T-helper 9 cell (primary cell): ENCODE measurements at regions not wholly inside any gene's neighbourhood (a gene's known extent, or its start where the extent isn't known, plus 50 kb on each side); places are given as distances from the start of the nearest gene placed in this dataset.
"Not testable (repeated sequence)": the region's sequence is repeated elsewhere in the genome, so short reads cannot be mapped to it uniquely, and the experiment has no call there.

Source experiments
- DNase-seq: peaks from one replicate; pipeline ENCODE4 v3.0.0-alpha.2; 2020

GRCh38 chr1:198986442-198986841 lies 347.6 kb downstream of the PTPRC start:
- DNase-seq, result no peak

GRCh38 chr1:199002661-199003060 lies 363.8 kb downstream of the PTPRC start:
- no peak for DNase-seq

- no peak for DNase-seq
These were observed 368.6 kb downstream of the PTPRC start for GRCh38 chr1:199007423-199007822.

DNA sequence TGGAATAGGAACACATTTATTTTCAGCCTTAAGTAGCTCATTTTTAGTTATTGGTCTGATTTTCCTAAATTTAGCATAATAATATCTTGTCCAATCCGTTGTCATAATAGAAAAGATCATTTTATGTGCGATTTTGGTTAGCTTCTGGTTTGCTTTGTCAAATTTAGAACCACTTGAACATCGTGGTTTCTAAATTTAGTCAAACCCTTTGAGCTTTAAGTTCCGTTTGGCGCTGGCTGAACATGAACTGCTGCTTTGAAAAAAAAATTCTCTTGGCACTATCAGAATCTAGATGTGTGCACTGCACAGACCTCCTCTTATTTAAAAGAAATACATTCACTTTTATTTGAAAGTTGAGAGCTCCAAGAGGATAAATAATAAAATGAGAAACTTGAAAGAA lies 370.6 kb downstream of the PTPRC start:
- DNase-seq, result no peak

GRCh38 chr1:199010492-199010891 lies 371.7 kb downstream of the PTPRC start:
- DNase-seq, result no peak

GRCh38 chr1:199010933-199011332 lies 372.1 kb downstream of the PTPRC start:
- DNase-seq, result no peak

DNA sequence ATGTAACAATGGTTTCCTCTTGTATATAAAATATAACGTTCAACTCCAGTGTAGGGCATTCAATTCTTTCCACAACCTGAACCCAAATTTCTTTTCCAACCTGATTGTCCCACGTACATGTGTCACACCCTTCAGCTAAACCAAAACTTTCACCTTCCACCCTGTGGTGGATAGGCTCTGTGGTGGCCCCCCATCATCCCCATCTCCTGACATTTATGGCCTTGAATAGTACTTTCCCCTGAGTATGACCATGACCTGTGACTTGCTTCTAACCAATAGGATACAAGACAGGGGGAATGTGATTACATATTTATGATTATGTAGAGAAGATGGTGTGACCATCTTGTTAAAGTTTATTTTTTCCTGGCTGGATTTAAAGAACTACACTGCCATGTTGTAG lies 377.0 kb downstream of the PTPRC start:
- no peak for DNase-seq

DNA sequence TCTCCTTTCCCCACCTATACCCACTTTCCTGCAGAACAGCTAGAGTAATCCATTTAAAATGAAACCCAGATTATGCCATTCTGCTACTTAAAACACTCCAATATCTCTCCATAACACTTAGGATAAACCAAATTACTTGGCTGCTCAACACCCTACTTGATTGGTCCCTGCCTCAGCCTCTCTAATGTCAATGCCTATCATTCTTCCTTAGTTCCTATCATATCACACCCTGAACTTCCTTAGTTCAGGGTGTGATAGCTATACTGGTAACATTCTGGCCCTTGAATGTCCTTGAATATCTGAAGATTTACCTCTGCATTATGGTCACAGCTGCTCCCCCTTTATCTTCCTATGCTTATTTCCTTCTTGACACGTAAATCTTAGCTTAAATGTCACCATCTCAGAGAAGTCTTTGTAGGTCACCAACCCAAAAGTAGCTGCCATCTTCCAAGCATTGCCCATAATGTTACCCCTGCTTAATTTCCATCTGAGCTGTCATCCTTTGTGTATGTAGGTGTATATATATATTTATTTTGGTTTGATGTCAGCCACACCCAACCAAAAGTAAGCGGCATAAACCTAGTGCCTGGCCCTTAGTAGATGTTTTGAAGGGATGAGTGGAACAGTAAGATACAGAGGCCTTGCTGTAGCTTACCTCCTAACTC lies 379.8 kb downstream of the PTPRC start:
- no peak for DNase-seq

GRCh38 chr1:199020051-199020450 lies 381.2 kb downstream of the PTPRC start:
- DNase-seq, result no peak

DNA sequence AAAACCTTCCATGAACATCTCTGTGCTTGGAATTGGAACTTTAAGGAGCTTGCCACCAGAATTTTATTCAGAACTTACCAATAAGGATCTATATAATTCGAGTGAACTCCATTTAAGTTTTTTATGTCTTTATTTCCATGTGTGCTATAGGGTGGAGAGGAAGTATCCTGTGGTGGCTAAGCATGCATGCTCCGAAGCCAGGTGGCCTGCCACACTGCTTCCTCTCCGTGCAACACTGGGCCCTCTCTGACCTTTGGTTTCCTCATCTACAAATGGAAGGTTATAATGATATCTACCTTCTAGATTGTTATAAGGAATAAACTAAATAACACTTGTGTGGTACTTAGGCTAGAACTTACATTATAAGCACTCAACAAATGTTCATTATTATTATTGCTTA lies 382.1 kb downstream of the PTPRC start:
- DNase-seq, result no peak

DNA sequence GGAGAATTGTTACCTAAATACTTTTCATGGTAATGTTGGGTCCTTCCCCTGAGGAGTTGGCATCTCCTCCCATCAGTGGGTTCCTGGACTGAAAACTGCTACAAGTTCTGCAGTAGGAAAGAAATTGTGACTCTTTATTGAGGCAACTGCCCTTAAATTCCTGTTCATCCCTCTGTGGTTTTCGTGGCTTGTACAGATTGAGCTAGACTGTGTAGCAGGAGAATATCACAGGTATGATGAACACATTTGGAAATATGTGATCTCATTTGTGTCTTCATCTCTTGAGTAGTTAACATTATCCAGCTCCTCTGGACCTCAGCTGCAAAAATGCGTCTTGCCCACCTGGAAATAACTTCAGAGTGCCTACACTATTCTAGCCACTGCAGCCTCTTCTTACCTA lies 390.6 kb downstream of the PTPRC start:
- no peak for DNase-seq

DNA sequence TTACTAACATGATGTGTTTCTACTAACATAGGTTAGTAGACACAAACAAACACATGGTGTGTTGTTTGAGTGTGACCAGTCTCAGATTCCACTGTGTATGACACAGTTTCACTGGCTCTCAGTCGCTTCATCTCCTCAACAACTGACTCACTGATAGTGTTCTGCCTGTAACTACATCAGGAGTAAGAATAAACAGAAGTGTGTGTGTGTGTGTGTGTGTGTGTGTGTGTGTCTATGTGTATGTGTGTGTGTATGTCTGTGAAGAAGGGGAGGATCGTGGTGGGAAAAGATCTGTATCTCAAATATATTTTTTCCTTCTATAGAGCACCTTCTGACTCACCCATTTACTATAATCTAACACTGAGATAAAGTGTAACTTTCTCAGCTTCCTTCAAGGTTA lies 391.0 kb downstream of the PTPRC start:
- no peak for DNase-seq

DNA sequence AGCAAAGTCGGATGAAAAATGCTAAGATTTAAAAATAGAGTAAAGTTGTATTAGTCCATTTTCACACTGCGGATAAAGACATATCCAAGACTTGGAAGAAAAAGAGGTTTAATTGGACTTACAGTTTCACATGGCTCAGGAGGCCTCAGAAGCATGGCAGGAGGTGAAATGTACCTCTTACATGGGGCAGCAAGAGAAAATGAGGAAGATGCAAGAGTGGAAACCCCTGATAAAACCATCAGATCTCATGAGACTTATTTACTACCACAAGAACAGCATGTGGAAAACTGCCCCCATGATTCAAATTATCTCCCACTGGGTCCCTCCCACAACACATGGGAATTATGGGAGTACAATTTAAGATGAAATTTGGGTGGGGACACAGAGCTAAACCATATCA lies 391.7 kb downstream of the PTPRC start:
- DNase-seq, result not testable (repeated sequence)

GRCh38 chr1:199031170-199031569 lies 392.3 kb downstream of the PTPRC start:
- not testable (repeated sequence) for DNase-seq

GRCh38 chr1:199032479-199032878 lies 393.6 kb downstream of the PTPRC start:
- not testable (repeated sequence) for DNase-seq

DNA sequence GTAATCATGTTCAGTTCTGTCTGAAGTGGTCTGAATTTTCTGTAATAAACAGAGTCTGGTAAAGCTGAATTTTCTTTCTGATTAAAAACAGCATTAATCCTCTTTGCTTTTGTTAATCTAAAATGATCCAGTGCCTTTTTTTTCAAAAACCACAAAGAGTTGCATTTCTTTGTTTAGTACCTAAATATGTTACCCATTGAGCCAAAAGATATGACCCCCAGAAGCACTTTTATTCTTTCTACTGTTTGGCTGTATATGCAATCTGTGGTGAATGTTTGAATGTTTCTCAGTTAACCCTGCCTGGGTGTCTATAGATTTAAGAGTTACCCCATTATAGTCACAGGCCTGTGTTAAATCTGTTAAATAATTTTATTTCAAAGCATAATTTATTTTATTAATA lies 394.8 kb downstream of the PTPRC start:
- DNase-seq, result no peak

DNA sequence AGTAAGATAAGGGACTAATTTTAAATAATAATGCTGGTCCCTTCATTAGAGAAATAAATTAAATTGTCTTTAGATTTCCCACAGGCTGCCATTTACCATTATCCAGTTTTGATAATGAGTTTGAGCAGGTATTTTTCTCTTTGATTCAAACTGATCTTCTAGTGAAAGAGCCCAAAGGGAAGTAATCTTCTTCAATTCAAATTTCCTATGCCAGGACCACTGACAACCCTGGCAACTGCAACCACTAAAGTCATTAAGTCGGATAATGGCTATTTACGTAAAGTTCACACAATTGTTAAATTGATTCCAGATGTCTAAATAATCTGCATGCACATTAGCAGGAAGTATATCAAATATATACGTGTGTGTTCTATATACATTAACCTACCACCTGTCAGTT lies 399.3 kb downstream of the PTPRC start:
- DNase-seq, result no peak

- DNase-seq, result no peak
These were observed 401.5 kb downstream of the PTPRC start for GRCh38 chr1:199040076-199040905.

DNA sequence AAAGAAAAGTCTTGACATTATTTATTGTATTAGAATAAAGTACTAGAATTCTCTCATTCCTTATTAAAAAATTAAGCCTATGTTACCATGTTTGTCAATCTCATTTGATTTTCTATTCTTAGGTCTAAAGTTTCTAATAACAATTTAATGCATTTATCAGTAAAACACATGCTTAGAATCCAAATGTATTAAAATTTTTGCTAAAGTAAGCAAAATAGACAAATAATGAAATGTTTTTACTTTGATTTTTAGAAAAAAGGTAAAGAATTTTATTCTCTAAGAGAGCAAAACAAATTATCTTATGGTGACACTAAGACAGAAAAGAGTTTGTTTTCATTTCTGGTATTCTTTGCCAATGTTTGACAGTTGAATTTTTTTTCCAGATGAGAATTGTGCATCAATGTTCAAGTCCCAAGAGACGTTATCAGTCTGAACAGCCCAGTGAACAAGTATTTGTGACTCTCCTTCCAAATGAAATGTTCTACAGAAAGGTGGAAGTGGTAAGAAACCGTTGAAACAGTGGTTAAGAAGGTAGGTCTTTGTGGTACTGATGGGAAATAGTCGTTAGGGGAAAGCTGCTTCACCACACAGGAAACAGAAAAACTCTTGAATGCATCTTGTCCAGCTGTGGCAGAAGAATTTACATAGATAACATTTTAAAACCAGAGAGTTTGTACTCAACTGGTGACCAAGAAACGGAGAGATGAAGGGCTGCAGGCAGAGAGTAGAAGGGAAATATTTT lies 402.5 kb downstream of the PTPRC start:
- DNase-seq, result no peak

GRCh38 chr1:199042193-199042592 lies 403.4 kb downstream of the PTPRC start:
- no peak for DNase-seq

DNA sequence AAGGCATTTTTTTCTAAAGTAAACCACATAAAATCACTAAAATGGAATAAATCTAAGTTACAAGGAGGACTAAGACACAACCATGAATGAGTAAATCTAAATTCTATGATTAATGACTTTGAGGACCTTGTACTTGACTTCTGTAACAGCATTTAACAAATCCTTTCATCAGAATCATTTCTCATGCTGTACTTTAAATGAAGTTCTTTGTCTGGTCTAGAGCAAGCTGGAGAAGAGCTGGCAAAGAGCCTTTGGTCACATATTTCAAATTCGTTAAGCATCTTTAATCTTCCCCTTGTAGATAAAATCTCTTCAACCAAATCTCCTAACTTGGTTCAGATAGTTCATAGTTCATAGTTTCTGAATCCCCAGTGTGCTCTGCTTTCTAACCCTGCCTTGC lies 405.4 kb downstream of the PTPRC start:
- no peak for DNase-seq

DNA sequence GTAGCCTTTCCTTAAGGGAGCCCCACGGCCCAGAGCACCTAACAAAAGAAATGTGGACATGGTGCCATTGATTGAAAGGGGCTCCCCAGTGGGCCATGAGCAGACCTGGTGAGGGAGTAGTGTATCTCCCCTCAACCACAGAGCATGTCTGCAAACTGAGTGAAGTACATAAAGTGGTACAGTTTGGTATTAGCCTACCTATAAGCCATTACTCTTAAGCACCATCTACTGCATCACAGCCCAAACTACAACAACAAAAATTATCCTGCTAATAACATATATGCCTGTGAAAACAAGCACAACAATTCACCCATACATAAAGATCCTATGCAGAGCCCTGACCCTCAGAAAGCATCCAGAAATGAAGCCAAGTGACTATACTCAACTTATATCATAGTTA lies 407.8 kb downstream of the PTPRC start:
- no peak for DNase-seq

DNA sequence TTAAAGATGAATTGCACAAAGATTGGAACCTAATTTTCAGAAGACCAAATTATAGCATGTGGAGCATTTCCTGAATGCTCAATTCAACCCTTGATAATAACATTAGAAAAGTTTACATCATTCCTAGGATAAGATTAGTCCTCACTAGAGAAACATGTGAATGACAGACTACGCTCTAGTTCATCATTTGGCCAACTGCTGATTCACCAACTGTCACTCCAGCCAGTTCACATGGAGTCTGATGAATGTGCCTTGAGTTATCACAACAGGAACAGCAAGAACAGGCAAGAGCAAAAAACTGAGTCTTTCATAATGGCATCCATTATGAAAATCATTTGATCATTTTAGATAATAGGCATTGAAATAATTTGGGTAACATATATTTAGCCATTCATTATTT lies 415.9 kb downstream of the PTPRC start:
- DNase-seq, result no peak

DNA sequence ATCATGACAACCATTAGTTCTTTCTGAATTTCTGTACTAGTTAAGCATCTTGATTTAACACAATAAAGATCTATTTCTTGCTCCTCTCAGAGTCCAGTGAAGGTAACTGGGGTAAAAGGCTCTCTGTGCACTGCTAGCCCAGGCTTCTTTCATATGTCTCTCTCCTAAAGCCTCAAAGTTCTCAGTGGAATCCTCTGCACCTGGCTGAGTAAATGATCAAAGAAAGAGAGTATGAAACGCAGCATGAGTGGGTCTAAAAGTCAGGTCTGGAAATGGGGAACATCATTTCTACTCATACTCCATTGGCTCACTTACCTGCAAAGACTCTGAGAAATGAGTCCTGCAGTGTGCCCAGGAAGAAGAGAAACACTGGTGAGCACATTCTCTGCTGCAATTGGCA lies 418.5 kb downstream of the PTPRC start:
- DNase-seq, result no peak
